ENCODE measurements at regions not wholly inside any gene's neighbourhood (a gene's known extent, or its start where the extent isn't known, plus 50 kb on each side); places are given as distances from the start of the nearest gene placed in this dataset.

DNA sequence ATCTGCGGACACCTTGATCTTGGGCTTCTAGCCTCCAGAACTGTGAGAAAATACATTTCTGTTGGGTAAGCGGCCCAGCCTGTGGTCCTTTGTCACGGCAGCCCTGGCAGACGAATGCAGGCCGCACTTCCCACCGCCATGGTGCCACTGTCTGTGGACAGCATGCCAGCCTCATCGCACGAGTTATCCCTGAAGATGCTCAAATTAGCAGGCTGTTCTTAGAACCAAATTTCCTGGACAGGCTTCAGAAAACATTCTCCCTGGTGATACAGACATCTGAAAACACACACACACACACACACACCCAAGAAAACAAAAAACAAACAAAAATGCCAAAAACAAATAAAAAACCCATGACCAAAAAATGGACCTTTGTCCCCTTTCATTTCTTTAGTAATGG is 343.5 kb upstream of the GATB start:
- peak overlapping the region; percentile 13 for H3K4me3 Mint-ChIP-seq
- H3K4me1 Mint-ChIP-seq = peaks cover 98% of the 10 kb centered on the region
- no peak for DNase-seq
- H3K27me3 Mint-ChIP-seq (ENCODE audit: low read depth, poor library complexity) = peaks cover 7% of the 10 kb centered on the region
- H3K36me3 Mint-ChIP-seq (ENCODE audit: low read depth) = no peaks in the 10 kb centered on the region
- no peak for TF ChIP-seq CTCF (IDR thresholded peaks at IDR 0.05)
- no peaks in the 10 kb centered on the region for H3K9me3 Mint-ChIP-seq
- H3K27ac Mint-ChIP-seq = peak overlapping the region; percentile 79

- peaks cover 7% of the 10 kb centered on the region for H3K27me3 Mint-ChIP-seq (ENCODE audit: low read depth, poor library complexity)
- peaks cover 97% of the 10 kb centered on the region for H3K4me1 Mint-ChIP-seq
- no peak for TF ChIP-seq CTCF (IDR thresholded peaks at IDR 0.05)
- H3K4me3 Mint-ChIP-seq = peak overlapping the region; percentile 12
- H3K36me3 Mint-ChIP-seq (ENCODE audit: low read depth) = no peaks in the 10 kb centered on the region
- no peak for DNase-seq
- no peaks in the 10 kb centered on the region for H3K9me3 Mint-ChIP-seq
- peak overlapping the region; percentile 83 for H3K27ac Mint-ChIP-seq
These were observed 342.5 kb upstream of the GATB start for GRCh38 chr4:152103181-152103901.

GRCh38 chr4:152102436-152103000 is 341.7 kb upstream of the GATB start:
- Mint-ChIP-seq H3K9me3 (no peaks in the 10 kb centered on the region), H3K27me3 (ENCODE audit: low read depth, poor library complexity) (peaks cover 8% of the 10 kb centered on the region), H3K4me1 (peaks cover 93% of the 10 kb centered on the region), H3K36me3 (ENCODE audit: low read depth) (no peaks in the 10 kb centered on the region), H3K27ac (peak overlapping the region; percentile 68), H3K4me3 (no peak overlapping the region)
- DNase-seq = no peak
- no peak for TF ChIP-seq CTCF (IDR thresholded peaks at IDR 0.05)

DNA sequence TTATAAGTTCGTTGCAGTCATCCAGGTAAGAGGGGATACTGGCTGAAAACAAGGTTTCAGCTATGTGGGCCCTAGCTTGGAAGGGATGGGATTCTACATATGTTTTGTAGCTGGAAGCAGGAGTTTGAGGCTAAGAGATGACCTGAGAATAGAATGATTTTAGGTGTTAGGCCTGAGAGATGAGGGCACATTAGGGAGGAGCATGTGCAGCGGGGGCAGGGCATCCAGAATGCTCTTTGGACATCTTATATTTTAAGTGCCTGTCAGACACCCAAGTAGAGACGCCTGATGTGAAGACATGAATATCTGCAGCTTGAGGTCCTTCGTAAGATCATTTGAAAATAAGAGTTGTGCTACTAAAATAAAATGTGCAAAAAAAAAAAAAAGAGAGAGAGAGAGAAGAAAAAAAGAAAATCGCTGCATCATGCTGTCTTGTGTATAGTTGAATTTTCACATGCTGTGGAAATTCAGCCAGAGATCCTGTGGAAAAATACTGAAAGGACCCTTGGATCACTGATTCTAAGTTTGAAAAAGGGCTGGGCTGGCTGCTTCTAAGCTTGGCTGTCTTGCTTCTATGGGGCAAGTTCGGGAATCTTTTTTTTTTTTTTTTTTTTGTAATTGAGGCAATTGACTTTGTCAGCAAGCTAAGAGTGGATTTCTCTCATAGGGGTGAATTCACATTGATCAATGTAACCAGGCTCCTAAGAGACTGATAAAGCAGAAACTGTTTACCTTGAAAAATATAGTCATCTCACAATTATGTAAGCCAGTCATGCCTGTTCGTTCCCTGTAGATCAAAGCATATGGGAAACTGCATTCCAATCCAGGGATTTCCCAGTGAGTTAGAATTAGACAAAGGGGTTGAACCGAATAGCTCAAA is 341.0 kb upstream of the GATB start:
- H3K27ac Mint-ChIP-seq = no peak overlapping the region
- H3K36me3 Mint-ChIP-seq (ENCODE audit: low read depth) = no peaks in the 10 kb centered on the region
- no peaks in the 10 kb centered on the region for H3K9me3 Mint-ChIP-seq
- no peak for DNase-seq
- H3K4me1 Mint-ChIP-seq = peaks cover 90% of the 10 kb centered on the region
- no peak for TF ChIP-seq CTCF (IDR thresholded peaks at IDR 0.05)
- H3K4me3 Mint-ChIP-seq = peak overlapping the region; percentile 40
- peaks cover 13% of the 10 kb centered on the region for H3K27me3 Mint-ChIP-seq (ENCODE audit: low read depth, poor library complexity)

- peak overlapping the region; percentile 84 for H3K27ac Mint-ChIP-seq
These were observed 339.8 kb upstream of the GATB start for GRCh38 chr4:152100379-152101201.

More at GRCh38 chr4:152100379-152101201, 339.8 kb upstream of the GATB start:
- no peaks in the 10 kb centered on the region for H3K9me3 Mint-ChIP-seq
- peaks cover 22% of the 10 kb centered on the region for H3K27me3 Mint-ChIP-seq (ENCODE audit: low read depth, poor library complexity)
- no peaks in the 10 kb centered on the region for H3K36me3 Mint-ChIP-seq (ENCODE audit: low read depth)
- H3K4me1 Mint-ChIP-seq = peaks cover 87% of the 10 kb centered on the region
- DNase-seq = no peak
- no peak for TF ChIP-seq CTCF (IDR thresholded peaks at IDR 0.05)
- peak overlapping the region; percentile 3 for H3K4me3 Mint-ChIP-seq

All from nephron progenitor cell (in vitro differentiated cells).